Right lobe of liver (tissue), 6 donors: ENCODE measurements at regions not wholly inside any gene's neighbourhood (a gene's known extent, or its start where the extent isn't known, plus 50 kb on each side); places are given as distances from the start of the nearest gene placed in this dataset.

Experiments
- ATAC-seq, 4 donors: fragments of 200-7000 bp; cut with Tn5 transposase; one replicate each; pipeline ENCODE4 v1.9.1; 2020; ENCODE audit warnings: mild to moderate bottlenecking in 4 of 4, moderate library complexity in 4 of 4
- DNase-seq, 3 donors: peaks; one replicate each; pipeline ENCODE4 v3.0.0-alpha.2; 2020
- H3K27ac ChIP-seq, 3 donors: fragments of 200-600 bp; one replicate each; pipeline ENCODE4 v1.8.0; 2022
- H3K27me3 ChIP-seq, 2 donors: fragments of 200-600 bp; one replicate each; pipeline ENCODE4 v1.8.0; 2022
- H3K36me3 ChIP-seq, 4 donors: fragments of 200-600 bp; sonication (generic) in 1 of 4; one replicate each; pipeline versions ENCODE4 v1.5.1 to v1.8.0; 2017 to 2022; ENCODE audit warnings: control low read depth in 1 of 4
- H3K4me1 ChIP-seq, 4 donors: fragments of 200-600 bp; sonication (generic) in 1 of 4; one replicate each; pipeline versions ENCODE4 v1.5.1 to v1.8.0; 2017 to 2022; ENCODE audit warnings: control low read depth in 1 of 4
- H3K4me3 ChIP-seq, 3 donors: fragments of 200-600 bp; one replicate each; pipeline ENCODE4 v1.8.0; 2022
- H3K9me3 ChIP-seq, 4 donors: fragments of 200-600 bp; sonication (generic) in 1 of 4; one replicate each; pipeline versions ENCODE4 v1.5.1 to v1.8.0; 2017 to 2022; ENCODE audit warnings: control low read depth in 1 of 4
- POLR2A ChIP-seq: fragments of 450-650 bp; IDR thresholded peaks from one replicate; pipeline ENCODE4 v1.6.1; 2017; ENCODE audit warnings: antibody characterized with exemption, mild to moderate bottlenecking
- WGBS: methylation state at CpG from one replicate; pipeline ENCODE4 v1.1.6; 2018; ENCODE audit warnings: low coverage, low lambda C conversion rate; ENCODE audit not compliant: insufficient coverage; ENCODE audit errors: missing lambda C conversion rate; 5-methylcytosine and 5-hydroxymethylcytosine counted together
- intact Hi-C, 2 donors: fragments of 100-400 bp; cut with DNase I; formaldehyde crosslinking; loops; one replicate each; pipeline versions ENCODE4 v1.11.2 to v1.14.1; 2022
- TF ChIP-seq, protein P1 (sequence below), 4 donors: fragments of 200-600 bp in 3 of 4; fragments of 450-650 bp in 1 of 4; IDR thresholded peaks; one replicate each; pipeline versions ENCODE4 v1.5.1 to v1.8.0; 2016 to 2022; ENCODE audit warnings: antibody characterized with exemption in 4 of 4, mild to moderate bottlenecking in 2 of 4
- donor health status: DM: no; HTN: yes; CAD: no.
- donor health status: DM: no; HTN: no; CAD: no.
- donor health status: DM: no; HTN: no; CAD: no.
- donor health status: DM: no; HTN: yes; CAD: no.
- donor health status: DM: no; HTN: yes; CAD: no.

DNA sequence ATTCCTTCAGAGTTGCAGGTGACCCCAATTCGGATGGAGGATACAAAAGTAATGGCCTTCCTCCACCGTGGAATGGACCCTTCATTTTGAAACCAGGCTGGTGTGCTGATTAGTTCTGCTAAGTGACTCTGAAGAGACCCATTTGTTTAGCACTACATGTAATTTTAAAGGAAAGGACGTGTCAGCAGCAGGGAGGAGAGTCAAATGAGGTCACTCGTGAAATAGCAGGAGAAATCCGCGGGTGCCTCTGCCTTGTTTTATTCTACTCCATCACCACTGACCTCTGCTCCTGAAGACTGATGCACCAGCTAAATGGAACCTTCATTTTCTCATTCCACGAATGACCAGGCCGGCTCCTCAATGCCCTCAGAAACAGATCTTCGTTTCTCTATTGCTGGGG lies 589.2 kb downstream of the CDH11 start:
- intact Hi-C loops, result no loop called here
- no peak overlapping the region for H3K27ac ChIP-seq
- no peaks in the 10 kb centered on the region for H3K27me3 ChIP-seq
- no peaks in the 10 kb centered on the region for H3K36me3 ChIP-seq
- H3K4me1 ChIP-seq, result no peaks in the 10 kb centered on the region
- 59% methylated on average over 7 of the region's 9 CpGs for WGBS
- TF ChIP-seq, protein P1, sequence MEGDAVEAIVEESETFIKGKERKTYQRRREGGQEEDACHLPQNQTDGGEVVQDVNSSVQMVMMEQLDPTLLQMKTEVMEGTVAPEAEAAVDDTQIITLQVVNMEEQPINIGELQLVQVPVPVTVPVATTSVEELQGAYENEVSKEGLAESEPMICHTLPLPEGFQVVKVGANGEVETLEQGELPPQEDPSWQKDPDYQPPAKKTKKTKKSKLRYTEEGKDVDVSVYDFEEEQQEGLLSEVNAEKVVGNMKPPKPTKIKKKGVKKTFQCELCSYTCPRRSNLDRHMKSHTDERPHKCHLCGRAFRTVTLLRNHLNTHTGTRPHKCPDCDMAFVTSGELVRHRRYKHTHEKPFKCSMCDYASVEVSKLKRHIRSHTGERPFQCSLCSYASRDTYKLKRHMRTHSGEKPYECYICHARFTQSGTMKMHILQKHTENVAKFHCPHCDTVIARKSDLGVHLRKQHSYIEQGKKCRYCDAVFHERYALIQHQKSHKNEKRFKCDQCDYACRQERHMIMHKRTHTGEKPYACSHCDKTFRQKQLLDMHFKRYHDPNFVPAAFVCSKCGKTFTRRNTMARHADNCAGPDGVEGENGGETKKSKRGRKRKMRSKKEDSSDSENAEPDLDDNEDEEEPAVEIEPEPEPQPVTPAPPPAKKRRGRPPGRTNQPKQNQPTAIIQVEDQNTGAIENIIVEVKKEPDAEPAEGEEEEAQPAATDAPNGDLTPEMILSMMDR (IDR thresholded peaks at IDR 0.05), result no peak
- no peak for TF ChIP-seq POLR2A
- no peaks in the 10 kb centered on the region for H3K9me3 ChIP-seq
- no peak for ATAC-seq
- no peak for DNase-seq
- H3K4me3 ChIP-seq, result no peak overlapping the region

DNA sequence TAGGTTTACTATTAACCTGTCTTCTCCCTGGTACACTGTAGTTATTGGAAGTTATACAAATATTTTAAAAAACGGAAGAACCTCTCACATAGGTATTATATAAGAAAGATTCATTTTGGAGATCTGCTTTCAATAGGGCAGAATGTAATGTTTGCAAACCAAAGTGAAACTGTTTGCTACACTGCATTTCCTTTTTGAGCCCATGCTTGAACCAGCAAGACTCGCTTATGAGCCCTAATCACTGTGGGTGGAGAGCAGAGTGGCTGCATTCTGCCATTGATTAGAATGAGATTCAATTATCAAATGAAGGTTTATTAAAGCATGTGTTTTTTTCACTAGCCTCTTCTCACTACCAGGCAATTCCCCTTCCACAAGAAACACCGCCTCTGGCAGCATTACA lies 589.7 kb downstream of the CDH11 start:
- Histone ChIP-seq H3K4me3 (no peak overlapping the region), H3K27ac (no peak overlapping the region), H3K36me3 (no peaks in the 10 kb centered on the region), H3K27me3 (no peaks in the 10 kb centered on the region), H3K4me1 (no peaks in the 10 kb centered on the region), H3K9me3 (no peaks in the 10 kb centered on the region)
- TF ChIP-seq POLR2A, result no peak
- TF ChIP-seq, protein P1 (IDR thresholded peaks at IDR 0.05), result no peak
- WGBS, result 51% methylated on average over 3 of the region's 3 CpGs
- DNase-seq (no peak), ATAC-seq (no peak)
- intact Hi-C loops, result no loop called here

DNA sequence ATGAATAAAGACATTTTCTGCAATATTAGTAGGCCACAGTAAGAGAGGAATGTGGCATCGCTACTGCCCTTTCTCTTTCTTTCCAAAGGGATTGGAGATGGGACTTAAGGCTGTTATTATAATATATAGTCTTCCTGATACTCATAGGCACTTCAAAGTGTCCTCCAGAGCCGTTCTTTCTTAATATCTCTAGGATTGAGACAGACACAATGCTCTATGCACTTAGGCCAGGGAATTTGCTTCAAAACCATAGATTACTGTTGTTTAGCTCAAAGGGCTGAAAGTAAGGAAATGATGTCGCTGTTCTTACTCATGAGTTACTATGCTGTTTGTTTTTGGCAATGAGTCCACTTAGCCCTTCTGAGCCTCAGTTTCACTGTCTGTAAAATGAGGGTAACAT lies 590.5 kb downstream of the CDH11 start:
- WGBS, result 59% methylated on average over 3 of the region's 3 CpGs

DNA sequence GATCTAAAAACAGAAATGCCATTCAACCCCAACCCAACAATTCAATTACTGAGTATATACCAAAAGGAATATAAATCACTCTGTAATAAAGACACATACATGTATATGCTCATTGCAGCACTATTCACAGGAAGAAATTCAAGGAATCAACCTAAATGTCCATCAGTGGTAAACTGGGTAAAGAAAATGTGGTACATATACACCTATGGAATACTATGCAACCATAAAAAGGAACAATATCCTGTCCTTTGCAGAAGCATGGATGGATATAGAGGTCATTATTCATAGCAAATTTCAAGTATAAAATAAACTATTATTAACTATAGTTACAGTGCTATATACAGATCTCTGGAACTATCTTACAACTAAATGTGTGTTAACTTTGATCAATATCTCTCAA lies 599.3 kb downstream of the CDH11 start:
- TF ChIP-seq, protein P1 (IDR thresholded peaks at IDR 0.05), result no peak
- TF ChIP-seq POLR2A, result no peak
- ATAC-seq, result no peak
- H3K4me3 ChIP-seq, result no peak overlapping the region
- H3K27ac ChIP-seq, result no peak overlapping the region
- H3K4me1 ChIP-seq, result no peaks in the 10 kb centered on the region
- H3K36me3 ChIP-seq, result no peaks in the 10 kb centered on the region
- intact Hi-C loops, result no loop called here
- no peak for DNase-seq
- no peaks in the 10 kb centered on the region for H3K9me3 ChIP-seq
- no peaks in the 10 kb centered on the region for H3K27me3 ChIP-seq

More for the DNA sequence above, 590.5 kb downstream of the CDH11 start:
- Histone ChIP-seq H3K9me3 (no peaks in the 10 kb centered on the region), H3K36me3 (no peaks in the 10 kb centered on the region), H3K27ac (no peak overlapping the region), H3K4me3 (no peak overlapping the region), H3K27me3 (no peaks in the 10 kb centered on the region), H3K4me1 (no peaks in the 10 kb centered on the region)
- ATAC-seq (no peak), DNase-seq (no peak)
- intact Hi-C loops, result no loop called here
- TF ChIP-seq, protein P1 (IDR thresholded peaks at IDR 0.05), result no peak
- no peak for TF ChIP-seq POLR2A

DNA sequence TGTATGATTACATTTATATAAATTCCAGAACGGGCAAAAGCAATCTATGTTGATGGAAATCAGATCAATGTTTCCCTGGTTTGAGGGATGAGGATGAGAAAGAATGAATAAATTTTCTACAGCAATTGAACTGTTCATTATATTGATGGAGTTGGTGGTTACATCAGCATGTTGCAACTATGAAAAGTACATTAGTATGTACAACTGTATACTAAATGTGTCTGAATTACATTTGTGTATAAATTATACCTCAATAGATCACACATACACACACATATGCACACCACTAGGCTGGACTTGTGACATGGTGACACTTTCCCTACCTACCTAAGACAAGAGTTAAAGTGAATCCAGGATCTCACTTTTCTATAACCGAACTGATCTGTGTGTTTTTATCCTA lies 608.0 kb downstream of the CDH11 start:
- intact Hi-C loops, result no loop called here
- H3K27me3 ChIP-seq, result no peaks in the 10 kb centered on the region
- TF ChIP-seq POLR2A, result no peak
- H3K4me1 ChIP-seq, result no peaks in the 10 kb centered on the region
- ATAC-seq (no peak), DNase-seq (no peak)
- H3K36me3 ChIP-seq, result no peaks in the 10 kb centered on the region
- WGBS, result 55% methylated on average over 2 of the region's 2 CpGs
- no peak overlapping the region for H3K4me3 ChIP-seq
- no peak overlapping the region for H3K27ac ChIP-seq
- H3K9me3 ChIP-seq, result no peaks in the 10 kb centered on the region
